Erythroblast (primary cell): ENCODE measurements at regions not wholly inside any gene's neighbourhood (a gene's known extent, or its start where the extent isn't known, plus 50 kb on each side); places are given as distances from the start of the nearest gene placed in this dataset.

Experiments
- DNase-seq, 2 experiments: peaks; one replicate each; lab custom pipeline; 2025; lab: John Stamatoyannopoulos, UW
- GATA1 ChIP-seq: IDR thresholded peaks from 2 replicates; pipeline ENCODE4 v1.6.1; 2011; ENCODE audit warnings: low read depth, mild to moderate bottlenecking, control low read depth, low read length, moderate library complexity
- POLR2A ChIP-seq: IDR thresholded peaks from 2 replicates; pipeline ENCODE4 v1.6.1; 2011; ENCODE audit warnings: mild to moderate bottlenecking, low read length

GRCh38 chr1:38565020-38565491 is 294.5 kb downstream of the RRAGC start:
- DNase-seq: no peak
- TF ChIP-seq POLR2A: no peak
- no peak for TF ChIP-seq GATA1

- DNase-seq: no peak
- TF ChIP-seq POLR2A (no peak), GATA1 (no peak)
Observed at GRCh38 chr1:38563942-38564735, 295.4 kb downstream of the RRAGC start.

- TF ChIP-seq POLR2A: no peak
- TF ChIP-seq GATA1: no peak
- no peak for DNase-seq
Observed at GRCh38 chr1:38561725-38562124, 297.8 kb downstream of the RRAGC start.

GRCh38 chr1:38561110-38561509 is 298.5 kb downstream of the RRAGC start:
- TF ChIP-seq POLR2A (no peak), GATA1 (no peak)

GRCh38 chr1:38560457-38560856 is 299.1 kb downstream of the RRAGC start:
- no peak for DNase-seq
- TF ChIP-seq GATA1 (no peak), POLR2A (no peak)

More at GRCh38 chr1:38561110-38561509, 298.5 kb downstream of the RRAGC start:
- no peak for DNase-seq

- TF ChIP-seq POLR2A (no peak), GATA1 (no peak)
- DNase-seq: no peak
Observed at GRCh38 chr1:38559446-38560165, 300.0 kb downstream of the RRAGC start.

- DNase-seq: no peak
- TF ChIP-seq GATA1 (no peak), POLR2A (no peak)
Observed at GRCh38 chr1:38558500-38559445, 300.8 kb downstream of the RRAGC start.

GRCh38 chr1:38558055-38558454 is 301.5 kb downstream of the RRAGC start:
- no peak for DNase-seq
- TF ChIP-seq GATA1 (no peak), POLR2A (no peak)

- no peak for DNase-seq
- TF ChIP-seq POLR2A: no peak
- TF ChIP-seq GATA1: no peak
Observed at GRCh38 chr1:38555594-38555993, 304.0 kb downstream of the RRAGC start.

GRCh38 chr1:38555130-38555529 is 304.4 kb downstream of the RRAGC start:
- no peak for DNase-seq
- TF ChIP-seq GATA1 (no peak), POLR2A (no peak)

GRCh38 chr1:38551318-38552307 is 308.0 kb downstream of the RRAGC start:
- DNase-seq: no peak
- no peak for TF ChIP-seq GATA1

GRCh38 chr1:38549191-38549590 is 310.4 kb downstream of the RRAGC start:
- no peak for DNase-seq
- TF ChIP-seq POLR2A: no peak
- no peak for TF ChIP-seq GATA1
